Stimulated activated CD8-positive, alpha-beta memory T cell treated with anti-CD3 and anti-CD28 coated beads, Interleukin-7, amount 100 ng/mL, for 48 hours (primary cell): ENCODE measurements at regions not wholly inside any gene's neighbourhood (a gene's known extent, or its start where the extent isn't known, plus 50 kb on each side); places are given as distances from the start of the nearest gene placed in this dataset.

Experiments used
- DNase-seq, 2 donors: peaks; one replicate each; pipeline ENCODE4 v3.0.0-alpha.2; 2020; ENCODE audit warnings: low read depth in 1 of 2; ENCODE audit errors: extremely low read depth in 1 of 2

- no peak for DNase-seq
Measured at GRCh38 chr13:109646423-109646822, 140.0 kb downstream of the IRS2 start.

- DNase-seq: no peak
Measured at GRCh38 chr13:109645831-109646230, 140.6 kb downstream of the IRS2 start.

GRCh38 chr13:109644956-109645355, 141.4 kb downstream of the IRS2 start:
- no peak for DNase-seq

- no peak for DNase-seq
Measured at GRCh38 chr13:109644069-109644750, 142.2 kb downstream of the IRS2 start.

- no peak for DNase-seq
Measured at GRCh38 chr13:109642358-109642757, 144.0 kb downstream of the IRS2 start.

GRCh38 chr13:109636736-109637135, 149.6 kb downstream of the IRS2 start:
- DNase-seq: no peak

- DNase-seq: no peak
Measured at GRCh38 chr13:109631069-109631468, 155.3 kb downstream of the IRS2 start.

GRCh38 chr13:109630271-109630670, 156.1 kb downstream of the IRS2 start:
- no peak for DNase-seq

GRCh38 chr13:109629737-109630136, 156.6 kb downstream of the IRS2 start:
- DNase-seq: no peak

- no peak for DNase-seq
Measured at GRCh38 chr13:109628251-109628699, 158.1 kb downstream of the IRS2 start.

- DNase-seq: no peak
Measured at GRCh38 chr13:109627649-109628048, 158.7 kb downstream of the IRS2 start.

- no peak for DNase-seq
Measured at GRCh38 chr13:109626386-109627171, 159.8 kb downstream of the IRS2 start.

GRCh38 chr13:109625156-109625555, 161.2 kb downstream of the IRS2 start:
- no peak for DNase-seq

GRCh38 chr13:109622006-109622405, 164.4 kb downstream of the IRS2 start:
- DNase-seq: no peak

GRCh38 chr13:109615721-109616420, 170.5 kb downstream of the IRS2 start:
- DNase-seq: no peak

- no peak for DNase-seq
Measured at GRCh38 chr13:109611912-109612691, 174.3 kb downstream of the IRS2 start.

GRCh38 chr13:109610517-109610916, 175.9 kb downstream of the IRS2 start:
- DNase-seq: peak in 1 of 2 donors; percentile 3

GRCh38 chr13:109608503-109608902, 177.9 kb downstream of the IRS2 start:
- DNase-seq: no peak

- no peak for DNase-seq
Measured at GRCh38 chr13:109608059-109608458, 178.3 kb downstream of the IRS2 start.

- DNase-seq: no peak
Measured at GRCh38 chr13:109606520-109606919, 179.9 kb downstream of the IRS2 start.

- no peak for DNase-seq
Measured at GRCh38 chr13:109605846-109606245, 180.5 kb downstream of the IRS2 start.
